ENCODE measurements at regions not wholly inside any gene's neighbourhood (a gene's known extent, or its start where the extent isn't known, plus 50 kb on each side); places are given as distances from the start of the nearest gene placed in this dataset.

- Histone ChIP-seq H3K27me3 (replicated peaks in 1 of 4; ENCODE audit: control insufficient read depth in 3 of 4, extremely low read depth in 1 of 4, insufficient read depth in 3 of 4, low read length in 3 of 4) (peaks cover 5 to 28% (median 19%) of the 10 kb centered on the region in 4 experiments; a peak in 6 of 7 replicates), H3K79me1 (ENCODE audit: low read depth, low read length) (no peaks in the 10 kb centered on the region), H2BK15ac (ENCODE audit: low read length) (no peak overlapping the region), H3K36me3 (ENCODE audit: control insufficient read depth in 2 of 4, insufficient read depth in 4 of 4, low read length in 3 of 4) (no peaks in the 10 kb centered on the region), H3K4me2 (ENCODE audit: insufficient read depth in 1 of 2, low read depth in 2 of 2, low read length in 2 of 2) (peak overlapping the region; percentile 34 to 45), H4K8ac (ENCODE audit: extremely low read depth, insufficient read depth, low read length) (no peak overlapping the region), H3K4ac (replicated peaks; ENCODE audit: insufficient read length, low read depth, low read length) (peak overlapping the region; percentile 40), H3K23ac (ENCODE audit: insufficient read length) (no peak overlapping the region), H2AFZ (ENCODE audit: low read length) (no peak overlapping the region), H2BK20ac (ENCODE audit: low read length) (0 out of 2 replicates have a peak overlapping the region, but pooled peaks have one; percentile 72), H3K79me2 (ENCODE audit: control insufficient read depth in 1 of 2, insufficient read depth in 2 of 2, low read length in 2 of 2) (no peaks in the 10 kb centered on the region), H2BK5ac (ENCODE audit: low read depth, low read length) (no peak overlapping the region), H2BK12ac (ENCODE audit: low read depth, low read length) (no peak overlapping the region), H3K4me1 (replicated peaks in 1 of 4; ENCODE audit: control insufficient read depth in 3 of 4, insufficient read depth in 4 of 4, low read length in 3 of 4) (peaks cover 4 to 21% (median 20%) of the 10 kb centered on the region in 4 experiments; a peak in 6 of 7 replicates), H3K9me3 (ENCODE audit: insufficient read depth in 2 of 2, low read depth in 1 of 2, low read length in 1 of 2) (no peaks in the 10 kb centered on the region), H3K18ac (ENCODE audit: extremely low read depth, low read length) (peak overlapping the region; percentile 52; the same call in 1 of the 2 replicates), H2AK5ac (ENCODE audit: low read depth, low read length) (no peak overlapping the region), H3K23me2 (ENCODE audit: low read depth, low read length) (peaks cover 4% of the 10 kb centered on the region; the same call in 1 of the 2 replicates), H4K20me1 (replicated peaks in 1 of 2; ENCODE audit: control insufficient read depth in 1 of 2, insufficient read depth in 2 of 2, low read length in 2 of 2) (no peaks in the 10 kb centered on the region), H2BK120ac (replicated peaks; ENCODE audit: low read depth, low read length) (peak overlapping the region; percentile 88), H3K9ac (replicated peaks in 1 of 4; ENCODE audit: extremely low read depth in 1 of 4, low read depth in 3 of 4, low read length in 3 of 4) (no peak overlapping the region), H3K27ac (ENCODE audit: low read depth, low read length) (no peak overlapping the region), H3K4me3 (ENCODE audit: extremely low read depth in 1 of 4, insufficient read depth in 2 of 4, low read depth in 3 of 4, low read length in 4 of 4) (peak overlapping the region in 1 of 4 experiments; percentile 32; a peak in 1 of 8 replicates), H4K5ac (ENCODE audit: insufficient read length, low read depth, low read length) (peak overlapping the region; percentile 35), H3K14ac (ENCODE audit: insufficient read length) (no peak overlapping the region), H3K56ac (replicated peaks; ENCODE audit: insufficient read length, low read depth, low read length) (no peak overlapping the region), H4K91ac (replicated peaks; ENCODE audit: insufficient read length, low read length) (peak overlapping the region; percentile 36)
- 54% methylated on average over 5 of the region's 5 CpGs; no CpG with 5 or more reads in 1 of the 2 experiments for WGBS, 2 experiments (ENCODE audit: extremely low coverage in 1 of 2, insufficient coverage in 1 of 2, insufficient read length in 1 of 2, insufficient replicate concordance in 2 of 2, low coverage in 1 of 2, low lambda C conversion rate in 2 of 2, missing lambda C conversion rate in 1 of 2)
- DNase-seq (ENCODE audit: low read depth in 1 of 2, low spot score in 2 of 2) (no peak), FAIRE-seq (no peak)
- TF ChIP-seq ASH2L (IDR thresholded peaks at IDR 0.05; ENCODE audit: low read length) (peak; percentile 4), HDAC2 (IDR thresholded peaks at IDR 0.05; ENCODE audit: borderline replicate concordance in 1 of 2, low read depth in 2 of 2, low read length in 2 of 2) (no peak)
- CTCF ChIA-PET (ENCODE audit: partially characterized antibody) = interaction anchor here (0.8 to 2.0 kb wide), 4 partner anchors 11 to 32 kb away, joined by 3 to 6 read pairs (median 4); no protein-coding TSS in a partner anchor
- POLR2A ChIA-PET (ENCODE audit: partially characterized antibody) = interaction anchor here (1.1 to 1.2 kb wide), 2 partner anchors 14 to 459 kb away, joined by 3 to 4 read pairs; no protein-coding TSS in a partner anchor
Observed at GRCh38 chr15:93366387-93367100, 277.5 kb upstream of the RGMA start.

Data from H1 (cell line).